Heart right ventricle (tissue), 16 donors: ENCODE measurements at regions not wholly inside any gene's neighbourhood (a gene's known extent, or its start where the extent isn't known, plus 50 kb on each side); places are given as distances from the start of the nearest gene placed in this dataset.
A peak's percentile ranks its signal among the peaks of the same experiment; 100 is the strongest.

Experiments
- ATAC-seq, 8 donors: fragments of 200-7000 bp; cut with Tn5 transposase; one replicate each; pipeline ENCODE4 v1.9.1; 2020; ENCODE audit warnings: mild to moderate bottlenecking in 8 of 8, moderate library complexity in 8 of 8, moderate number of reproducible peaks in 1 of 8
- DNase-seq, 2 donors: peaks; one replicate each; pipeline ENCODE4 v3.0.0-alpha.2; 2020
- H3K27ac ChIP-seq, 10 donors: fragments of 200-600 bp; sonication (generic) in 2 of 10; one replicate each; pipeline versions ENCODE4 v1.5.0 to v1.8.0; 2020 to 2022; ENCODE audit warnings: mild to moderate bottlenecking in 3 of 10
- H3K27me3 ChIP-seq, 7 donors: fragments of 200-600 bp; one replicate each; pipeline ENCODE4 v1.8.0; 2021 to 2022; ENCODE audit warnings: mild to moderate bottlenecking in 2 of 7
- H3K36me3 ChIP-seq, 9 donors: fragments of 200-600 bp; sonication (generic) in 1 of 9; one replicate each; pipeline versions ENCODE4 v1.5.0 to v1.8.0; 2020 to 2022; ENCODE audit warnings: mild to moderate bottlenecking in 2 of 9
- H3K4me1 ChIP-seq, 9 donors: fragments of 200-600 bp; sonication (generic) in 1 of 9; one replicate each; pipeline versions ENCODE4 v1.5.0 to v1.8.0; 2020 to 2022; ENCODE audit warnings: mild to moderate bottlenecking in 4 of 9
- H3K4me3 ChIP-seq, 10 donors: fragments of 200-600 bp; sonication (generic) in 2 of 10; one replicate each; pipeline versions ENCODE4 v1.5.0 to v1.8.0; 2020 to 2022; ENCODE audit warnings: mild to moderate bottlenecking in 7 of 10, moderate library complexity in 2 of 10
- H3K9me3 ChIP-seq, 11 donors: fragments of 200-600 bp in 10 of 11; sonication (generic) in 2 of 11; one replicate each; pipeline versions ENCODE4 v1.5.0 to v1.8.0; 2013 to 2022; ENCODE audit warnings: mild to moderate bottlenecking in 2 of 11, control low read depth in 1 of 11, moderate library complexity in 1 of 11
- CTCF ChIP-seq, 9 donors: fragments of 200-600 bp; sonication (generic) in 2 of 9; IDR thresholded peaks; one replicate each; pipeline versions ENCODE4 v1.5.0 to v1.8.0; 2021 to 2022; ENCODE audit warnings: antibody characterized with exemption in 9 of 9, mild to moderate bottlenecking in 5 of 9, moderate library complexity in 1 of 9
- WGBS, 2 donors: extraction: QIAGEN DNeasy Blood & Tissue Kit; methylation state at CpG; one replicate each; pipeline ENCODE4 v1.1.7; 2013; ENCODE audit warnings: inconsistent platforms in 1 of 2; 5-methylcytosine and 5-hydroxymethylcytosine counted together
- intact Hi-C, 10 donors: fragments of 100-400 bp; cut with DNase I; formaldehyde crosslinking; loops; one replicate each; pipeline versions ENCODE4 v1.11.1 to v1.14.2; 2022
- donor health status: Arrhythmogenic right ventricular cardiomyopathy.
- donor health status: ischemic (EF 13 %, LVEDD 7.1; RV severe dilation, severe dysfunction).
- donor health status: healthy with polysubstance abuse.
- donor health status: DM: no; HTN: yes; CAD: no.
- donor health status: DM: no; HTN: no; CAD: no.
- donor health status: ischemic (EF 25% LVEDD 6.9; RV normal size, moderate dysfunction).
- donor health status: ischemic (EF 25% LVEDD 5.7; RV mildly dilated, moderate dysfunction).
- donor health status: healthy.
- donor health status: DM: yes; HTN: yes; CAD: no.
- donor health status: Ischemic cardiomyopathy.
- donor health status: ischemic (EF 35%, LVEDD 5.7; RV mildly dilated, moderate dysfunction).
- donor health status: nonischemic (EF 11% LVEDD 7.7; RV severe dilation, severe dysfunction).
- donor health status: DM: yes; HTN: yes; CAD: no.
- donor health status: PGD.
- donor health status: ischemic (EF 29% LVEDD 5.4; RV normal size, mild dysfunction).
- donor health status: nonischemic (EF 23%, LVEDD 6.1; RV moderate dilation, normal function).

GRCh38 chr5:62684310-62684709 lies 105.7 kb downstream of the LRRC70 start:
- peaks cover 0 to 15% (median 0%) of the 10 kb centered on the region in 11 donors for H3K9me3 ChIP-seq
- H3K4me3 ChIP-seq = no peak overlapping the region
- WGBS, 2 donors = 94 to 95% methylated on average over 1 of the region's 1 CpG
- DNase-seq (no peak), ATAC-seq (no peak)
- no peak overlapping the region for H3K27ac ChIP-seq
- no peaks in the 10 kb centered on the region for H3K27me3 ChIP-seq
- TF ChIP-seq CTCF (IDR thresholded peaks at IDR 0.05) = no peak
- H3K4me1 ChIP-seq = peaks cover 0 to 27% (median 9%) of the 10 kb centered on the region in 9 donors
- intact Hi-C loops = no loop called here
- no peaks in the 10 kb centered on the region for H3K36me3 ChIP-seq

GRCh38 chr5:62682059-62682458 lies 103.4 kb downstream of the LRRC70 start:
- no peak overlapping the region for H3K4me3 ChIP-seq
- DNase-seq (no peak), ATAC-seq (peak in 1 of 8 donors; percentile 27)
- H3K9me3 ChIP-seq = peaks cover 0 to 33% (median 5%) of the 10 kb centered on the region in 11 donors
- WGBS, 2 donors = 16 to 25% methylated on average over 2 of the region's 2 CpGs
- H3K36me3 ChIP-seq = no peaks in the 10 kb centered on the region
- no peak for TF ChIP-seq CTCF (IDR thresholded peaks at IDR 0.05)
- no peaks in the 10 kb centered on the region for H3K27me3 ChIP-seq
- intact Hi-C loops = no loop called here
- H3K27ac ChIP-seq = no peak overlapping the region
- H3K4me1 ChIP-seq = peaks cover 0 to 25% (median 8%) of the 10 kb centered on the region in 9 donors

- intact Hi-C loops = no loop called here
- TF ChIP-seq CTCF (IDR thresholded peaks at IDR 0.05) = no peak
- no peak for DNase-seq
- no peak for ATAC-seq
- 78 to 82% methylated on average over 3 of the region's 3 CpGs for WGBS, 2 donors
- H3K27ac ChIP-seq = no peak overlapping the region
- no peaks in the 10 kb centered on the region for H3K27me3 ChIP-seq
- H3K9me3 ChIP-seq = peaks cover 0 to 34% (median 6%) of the 10 kb centered on the region in 11 donors
- peaks cover 0 to 25% (median 6%) of the 10 kb centered on the region in 9 donors for H3K4me1 ChIP-seq
- no peaks in the 10 kb centered on the region for H3K36me3 ChIP-seq
- no peak overlapping the region for H3K4me3 ChIP-seq
Observed at GRCh38 chr5:62681117-62681850, 102.7 kb downstream of the LRRC70 start.

GRCh38 chr5:62680121-62680520 lies 101.5 kb downstream of the LRRC70 start:
- no peaks in the 10 kb centered on the region for H3K27me3 ChIP-seq
- ATAC-seq (no peak), DNase-seq (no peak)
- peaks cover 0 to 39% (median 10%) of the 10 kb centered on the region in 11 donors for H3K9me3 ChIP-seq
- no peak overlapping the region for H3K27ac ChIP-seq
- intact Hi-C loops = no loop called here
- no peak overlapping the region for H3K4me3 ChIP-seq
- H3K36me3 ChIP-seq = no peaks in the 10 kb centered on the region
- peaks cover 0 to 13% (median 0%) of the 10 kb centered on the region in 9 donors for H3K4me1 ChIP-seq
- TF ChIP-seq CTCF (IDR thresholded peaks at IDR 0.05) = no peak
